ENCODE measurements at regions not wholly inside any gene's neighbourhood (a gene's known extent, or its start where the extent isn't known, plus 50 kb on each side); places are given as distances from the start of the nearest gene placed in this dataset.

DNA sequence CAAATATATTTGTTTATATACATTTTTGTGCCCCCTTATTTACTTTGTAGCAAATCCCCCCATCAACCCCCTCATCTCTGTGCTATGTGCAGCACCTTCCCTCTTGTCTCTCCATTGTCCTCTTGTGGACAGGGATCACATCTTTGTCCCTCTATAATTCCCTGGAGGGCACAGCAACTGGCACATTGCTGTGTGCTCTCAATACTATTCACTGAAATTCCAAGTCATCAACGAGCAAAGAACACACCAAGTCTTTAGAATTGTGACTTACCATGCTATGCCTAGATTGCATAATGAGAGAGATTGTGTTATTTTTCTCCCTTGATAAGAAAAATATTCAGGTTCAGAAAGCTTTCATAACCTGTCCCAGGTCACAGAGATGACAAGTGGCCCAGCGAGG is 54.6 kb upstream of the ACAN start:
- TF ChIP-seq, protein P1, sequence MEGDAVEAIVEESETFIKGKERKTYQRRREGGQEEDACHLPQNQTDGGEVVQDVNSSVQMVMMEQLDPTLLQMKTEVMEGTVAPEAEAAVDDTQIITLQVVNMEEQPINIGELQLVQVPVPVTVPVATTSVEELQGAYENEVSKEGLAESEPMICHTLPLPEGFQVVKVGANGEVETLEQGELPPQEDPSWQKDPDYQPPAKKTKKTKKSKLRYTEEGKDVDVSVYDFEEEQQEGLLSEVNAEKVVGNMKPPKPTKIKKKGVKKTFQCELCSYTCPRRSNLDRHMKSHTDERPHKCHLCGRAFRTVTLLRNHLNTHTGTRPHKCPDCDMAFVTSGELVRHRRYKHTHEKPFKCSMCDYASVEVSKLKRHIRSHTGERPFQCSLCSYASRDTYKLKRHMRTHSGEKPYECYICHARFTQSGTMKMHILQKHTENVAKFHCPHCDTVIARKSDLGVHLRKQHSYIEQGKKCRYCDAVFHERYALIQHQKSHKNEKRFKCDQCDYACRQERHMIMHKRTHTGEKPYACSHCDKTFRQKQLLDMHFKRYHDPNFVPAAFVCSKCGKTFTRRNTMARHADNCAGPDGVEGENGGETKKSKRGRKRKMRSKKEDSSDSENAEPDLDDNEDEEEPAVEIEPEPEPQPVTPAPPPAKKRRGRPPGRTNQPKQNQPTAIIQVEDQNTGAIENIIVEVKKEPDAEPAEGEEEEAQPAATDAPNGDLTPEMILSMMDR (IDR thresholded peaks at IDR 0.05) = no peak
- no peak for TF ChIP-seq EZH2 (IDR thresholded peaks at IDR 0.05)

All from neural progenitor cell (in vitro differentiated cells).